GM21515 (cell line): ENCODE measurements at regions not wholly inside any gene's neighbourhood (a gene's known extent, or its start where the extent isn't known, plus 50 kb on each side); places are given as distances from the start of the nearest gene placed in this dataset.

ENCODE experiments used
- ATAC-seq: cut with Tn5 transposase; IDR thresholded peaks from one replicate; pipeline ENCODE4 v1.9.1; 2021; ENCODE audit not compliant: unreplicated experiment

- no peak for ATAC-seq
Measured at GRCh38 chr13:62611343-62611742, 1195.7 kb upstream of the PCDH20 start.

GRCh38 chr13:62598708-62599107 is 1183.1 kb upstream of the PCDH20 start:
- ATAC-seq, result no peak

- ATAC-seq, result no peak
Measured at GRCh38 chr13:62595976-62596375, 1180.3 kb upstream of the PCDH20 start.

- no peak for ATAC-seq
Measured at GRCh38 chr13:62593804-62594203, 1178.2 kb upstream of the PCDH20 start.

GRCh38 chr13:62583466-62583865 is 1167.8 kb upstream of the PCDH20 start:
- ATAC-seq, result no peak

GRCh38 chr13:62578402-62578801 is 1162.8 kb upstream of the PCDH20 start:
- ATAC-seq, result no peak

GRCh38 chr13:62564770-62565169 is 1149.1 kb upstream of the PCDH20 start:
- ATAC-seq, result no peak

- no peak for ATAC-seq
Measured at GRCh38 chr13:62563251-62563650, 1147.6 kb upstream of the PCDH20 start.

- ATAC-seq, result no peak
Measured at GRCh38 chr13:62556978-62557377, 1141.3 kb upstream of the PCDH20 start.

- ATAC-seq, result no peak
Measured at GRCh38 chr13:62551588-62551987, 1135.9 kb upstream of the PCDH20 start.

- no peak for ATAC-seq
Measured at GRCh38 chr13:62544928-62545327, 1129.3 kb upstream of the PCDH20 start.

- no peak for ATAC-seq
Measured at GRCh38 chr13:62537593-62537992, 1121.9 kb upstream of the PCDH20 start.

GRCh38 chr13:62525652-62526051 is 1110.0 kb upstream of the PCDH20 start:
- ATAC-seq, result no peak

- peak; percentile 37 for ATAC-seq
Measured at GRCh38 chr13:62524498-62524897, 1108.8 kb upstream of the PCDH20 start.

- peak; percentile 84 for ATAC-seq
Measured at GRCh38 chr13:62524061-62524460, 1108.4 kb upstream of the PCDH20 start.

GRCh38 chr13:62512194-62513141 is 1096.8 kb upstream of the PCDH20 start:
- peak; percentile 90 for ATAC-seq

GRCh38 chr13:62510906-62511655 is 1095.4 kb upstream of the PCDH20 start:
- no peak for ATAC-seq

GRCh38 chr13:62502588-62502987 is 1086.9 kb upstream of the PCDH20 start:
- no peak for ATAC-seq

- ATAC-seq, result no peak
Measured at GRCh38 chr13:62489731-62490130, 1074.1 kb upstream of the PCDH20 start.

- no peak for ATAC-seq
Measured at GRCh38 chr13:62483774-62484173, 1068.1 kb upstream of the PCDH20 start.

GRCh38 chr13:62482351-62482750 is 1066.7 kb upstream of the PCDH20 start:
- no peak for ATAC-seq

GRCh38 chr13:62473944-62474237 is 1058.2 kb upstream of the PCDH20 start:
- no peak for ATAC-seq
